GM12878 (cell line): ENCODE measurements at regions not wholly inside any gene's neighbourhood (a gene's known extent, or its start where the extent isn't known, plus 50 kb on each side); places are given as distances from the start of the nearest gene placed in this dataset.

ENCODE experiments used
- ATAC-seq: fragments of 200-7000 bp; cut with Tn5 transposase; 3 replicates; pipeline ENCODE4 v1.9.1; 2020; ENCODE audit warnings: mild to moderate bottlenecking, moderate library complexity
- BruUV-seq: library from RNA; stranded (reverse); fragments of 400-500 nt; replicated peaks from 2 replicates; lab custom pipeline; 2021; lab: Mats Ljungman, UMichigan
- CTCF ChIA-PET: fragments of 300-600 bp; sonication (Branson Sonifier 250); formaldehyde crosslinking; extraction: SDS; loops from one replicate; lab custom pipeline; 2021; ENCODE audit warnings: inconsistent platforms; lab: Yijun Ruan, JAX
- POLR2A ChIA-PET: fragments of 350-600 bp; formaldehyde crosslinking; extraction: SDS; loops from one replicate; lab custom pipeline; 2021; ENCODE audit warnings: inconsistent platforms; lab: Charles Lee
- RAD21 ChIA-PET: fragments of 300-600 bp; sonication (Branson Sonifier 250); formaldehyde crosslinking; loops from one replicate; lab custom pipeline; 2023; ENCODE audit warnings: antibody characterized with exemption; ENCODE audit not compliant: unreplicated experiment; lab: Charles Lee
- SMC1A ChIA-PET: fragments of 300-600 bp; sonication (Branson Sonifier 250); formaldehyde crosslinking; loops from one replicate; lab custom pipeline; 2023; ENCODE audit not compliant: unreplicated experiment, uncharacterized antibody; lab: Charles Lee
- DNase-seq: peaks from one replicate; pipeline ENCODE4 v3.0.0-alpha.2; 2011; ENCODE audit warnings: low read depth, low spot score
- FAIRE-seq: peaks from 3 replicates; lab custom pipeline; 2011; peaks lifted over from hg19 to GRCh38; lab: Jason Lieb, UNC
- H2AFZ ChIP-seq: 2 replicates; pipeline ENCODE4 v1.6.0; 2011; ENCODE audit warnings: low read depth, low read length, control low read depth; ENCODE audit not compliant: control insufficient read depth
- H3K27ac ChIP-seq: 2 replicates; pipeline ENCODE4 v1.5.1; 2011; ENCODE audit warnings: control low read depth; ENCODE audit not compliant: control insufficient read depth, insufficient read depth
- H3K27me3 ChIP-seq, 2 experiments: replicated peaks in 1 of 2; 2 replicates each; pipeline versions ENCODE4 v1.6.0 to v1.6.1; 2011; ENCODE audit warnings: low read length in 1 of 2; ENCODE audit not compliant: control insufficient read depth in 2 of 2, insufficient read depth in 2 of 2
- H3K36me3 ChIP-seq, 2 experiments: 2 replicates each; pipeline ENCODE4 v1.5.1; 2011; ENCODE audit warnings: low read length in 1 of 2; ENCODE audit not compliant: control insufficient read depth in 2 of 2, insufficient read depth in 2 of 2
- H3K4me1 ChIP-seq: 2 replicates; pipeline ENCODE4 v1.6.1; 2011; ENCODE audit warnings: mild to moderate bottlenecking, low read length, moderate library complexity, mixed read lengths; ENCODE audit not compliant: control insufficient read depth, insufficient read depth
- H3K4me2 ChIP-seq: 2 replicates; pipeline ENCODE4 v1.6.0; 2011; ENCODE audit warnings: control low read depth; ENCODE audit not compliant: control insufficient read depth, insufficient read depth
- H3K4me3 ChIP-seq: fragments of 200-600 bp; sonication (generic); 2 replicates; pipeline ENCODE4 v1.5.1; 2016
- H3K79me2 ChIP-seq: 2 replicates; pipeline ENCODE4 v1.6.0; 2011; ENCODE audit warnings: low read length; ENCODE audit not compliant: control insufficient read depth, insufficient read depth
- H3K9ac ChIP-seq: 2 replicates; pipeline ENCODE4 v1.8.0; 2011; ENCODE audit warnings: low read length, control low read depth, mixed read lengths; ENCODE audit not compliant: control insufficient read depth, insufficient read depth
- H3K9me3 ChIP-seq: replicated peaks from 3 replicates; pipeline ENCODE4 v1.5.1; 2011; ENCODE audit warnings: mild to moderate bottlenecking, low read length; ENCODE audit not compliant: control insufficient read depth, insufficient read depth
- H4K20me1 ChIP-seq: 2 replicates; pipeline ENCODE4 v1.6.0; 2011; ENCODE audit not compliant: control insufficient read depth, insufficient read depth
- MYC ChIP-seq: IDR thresholded peaks from 2 replicates; pipeline ENCODE4 v1.6.1; 2011; ENCODE audit warnings: mild to moderate bottlenecking, low read length, moderate library complexity, inconsistent platforms; ENCODE audit not compliant: insufficient read depth, insufficient replicate concordance, insufficient read length, severe bottlenecking
- NR2F1 ChIP-seq: fragments of 450-650 bp; conservative IDR thresholded peaks from 2 replicates; pipeline ENCODE4 v1.6.1; 2017; ENCODE audit warnings: mild to moderate bottlenecking
- POU2F2 ChIP-seq: IDR thresholded peaks from 3 replicates; pipeline ENCODE4 v1.6.1; 2011; ENCODE audit warnings: low read depth, mild to moderate bottlenecking, low read length, borderline replicate concordance
- RAD21 ChIP-seq: IDR thresholded peaks from 2 replicates; pipeline ENCODE4 v1.6.1; 2011; ENCODE audit warnings: mild to moderate bottlenecking, low read depth, low read length, moderate library complexity; ENCODE audit not compliant: insufficient read depth
- RFX5 ChIP-seq: IDR thresholded peaks from 2 replicates; pipeline ENCODE4 v1.6.1; 2011; ENCODE audit warnings: low read depth, low read length, improper control_type of control experiment
- SIX5 ChIP-seq: IDR thresholded peaks from 2 replicates; pipeline ENCODE4 v1.6.1; 2011; ENCODE audit warnings: mild to moderate bottlenecking, low read depth, low read length, moderate library complexity; ENCODE audit not compliant: severe bottlenecking
- SPI1 ChIP-seq: IDR thresholded peaks from 2 replicates; pipeline ENCODE4 v1.6.1; 2011; ENCODE audit warnings: low read depth, mild to moderate bottlenecking, low read length, moderate library complexity, borderline replicate concordance; ENCODE audit not compliant: insufficient read depth
- SRF ChIP-seq, 2 experiments: IDR thresholded peaks; 2 replicates each; pipeline ENCODE4 v1.6.1; 2011; ENCODE audit warnings: low read depth in 2 of 2, low read length in 2 of 2, mild to moderate bottlenecking in 1 of 2, moderate library complexity in 1 of 2
- USF2 ChIP-seq: IDR thresholded peaks from 2 replicates; pipeline ENCODE4 v1.6.1; 2011; ENCODE audit warnings: low read depth, low read length, improper control_type of control experiment, borderline replicate concordance
- ZBTB4 ChIP-seq: fragments of 450-650 bp; formaldehyde crosslinking; IDR thresholded peaks from 2 replicates; pipeline ENCODE4 v1.4.0; 2022; ENCODE audit warnings: mild to moderate bottlenecking, moderate library complexity
- ZBTB40 ChIP-seq: fragments of 450-650 bp; IDR thresholded peaks from 2 replicates; pipeline ENCODE4 v1.6.1; 2016; ENCODE audit warnings: mild to moderate bottlenecking, moderate library complexity, borderline replicate concordance
- WGBS: methylation state at CpG from one replicate; pipeline ENCODE4 v1.1.6; 2016; ENCODE audit warnings: low lambda C conversion rate; ENCODE audit not compliant: insufficient replicate concordance, insufficient coverage; ENCODE audit errors: missing lambda C conversion rate; 5-methylcytosine and 5-hydroxymethylcytosine counted together
- in situ Hi-C: fragments of 300-500 bp; cut with MboI; formaldehyde crosslinking; loops from 9 replicates; pipeline ENCODE4 v1.14.3; 2018; ENCODE audit warnings: mixed read lengths
- intact Hi-C: fragments of 100-400 bp; cut with micrococcal nuclease; formaldehyde crosslinking; loops from one replicate; pipeline ENCODE4 v1.14.2; 2022; ENCODE audit not compliant: unreplicated experiment
- TF ChIP-seq, protein P1 (sequence below): IDR thresholded peaks from 2 replicates; pipeline ENCODE4 v1.6.1; 2011; ENCODE audit warnings: mild to moderate bottlenecking, low read depth, low read length, moderate library complexity; ENCODE audit not compliant: insufficient replicate concordance

DNA sequence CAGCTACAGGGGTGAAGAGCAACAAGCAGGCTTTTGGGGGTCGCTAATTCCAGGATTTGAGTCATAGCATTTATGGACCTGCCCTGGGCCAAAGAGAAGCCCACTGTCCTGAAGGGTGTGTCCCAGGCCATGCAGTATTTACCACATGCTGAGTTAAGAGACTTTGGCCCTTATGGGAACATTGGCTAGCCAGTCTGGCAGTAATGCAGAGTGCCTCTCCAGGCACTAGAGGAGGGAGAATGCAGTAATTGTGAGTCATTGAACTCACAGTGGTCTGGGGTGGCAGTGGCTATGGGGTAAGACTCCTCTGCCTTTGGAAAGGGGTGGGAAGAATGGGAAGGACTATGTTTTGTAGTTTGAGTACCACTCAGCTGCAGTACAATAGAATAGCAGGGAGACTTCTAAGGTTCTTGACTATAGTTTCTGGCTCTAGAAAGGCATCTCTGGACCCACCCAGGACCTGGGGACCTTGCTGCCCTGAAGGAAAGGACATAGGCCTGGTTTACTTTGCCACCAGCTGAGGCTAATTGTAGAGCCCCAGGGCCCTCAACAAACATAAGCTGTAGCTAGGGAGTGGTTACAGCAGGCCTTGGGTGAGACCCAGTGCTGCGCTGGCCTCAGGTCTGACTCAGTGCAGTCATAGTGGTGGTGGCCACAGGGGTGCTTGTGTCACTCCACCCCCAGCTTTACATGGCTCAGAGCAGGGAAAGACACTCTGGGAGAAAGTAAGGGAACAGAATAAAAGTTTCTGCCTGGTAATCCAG is 520.9 kb downstream of the HTR1B start (continued):
- TF ChIP-seq, protein P1, sequence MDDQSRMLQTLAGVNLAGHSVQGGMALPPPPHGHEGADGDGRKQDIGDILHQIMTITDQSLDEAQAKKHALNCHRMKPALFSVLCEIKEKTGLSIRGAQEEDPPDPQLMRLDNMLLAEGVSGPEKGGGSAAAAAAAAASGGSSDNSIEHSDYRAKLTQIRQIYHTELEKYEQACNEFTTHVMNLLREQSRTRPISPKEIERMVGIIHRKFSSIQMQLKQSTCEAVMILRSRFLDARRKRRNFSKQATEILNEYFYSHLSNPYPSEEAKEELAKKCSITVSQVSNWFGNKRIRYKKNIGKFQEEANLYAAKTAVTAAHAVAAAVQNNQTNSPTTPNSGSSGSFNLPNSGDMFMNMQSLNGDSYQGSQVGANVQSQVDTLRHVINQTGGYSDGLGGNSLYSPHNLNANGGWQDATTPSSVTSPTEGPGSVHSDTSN, result no peak

GRCh38 chr6:76940191-76940590 is 523.1 kb downstream of the HTR1B start:
- H4K20me1 ChIP-seq, result no peaks in the 10 kb centered on the region
- ChIA-PET CTCF (no interaction called here), POLR2A (no interaction called here), SMC1A (no interaction called here)
- H3K9me3 ChIP-seq, result no peaks in the 10 kb centered on the region
- BruUV-seq, result no TSS peak
- no peaks in the 10 kb centered on the region for H3K4me1 ChIP-seq
- 0% methylated on average over 1 of the region's 1 CpG for WGBS
- H3K27ac ChIP-seq, result no peak overlapping the region
- H3K4me2 ChIP-seq, result no peak overlapping the region
- FAIRE-seq, result no peak
- H3K79me2 ChIP-seq, result no peaks in the 10 kb centered on the region
- no peaks in the 10 kb centered on the region for H3K36me3 ChIP-seq
- TF ChIP-seq MYC (no peak), POU2F2 (no peak), RAD21 (no peak), USF2 (no peak), NR2F1 (no peak), ZBTB40 (no peak), RFX5 (no peak), ZBTB4 (no peak), SPI1 (no peak), SIX5 (no peak), SRF (IDR thresholded peaks at IDR 0.05; ENCODE audit: low read depth in 2 of 2, low read length in 2 of 2) (no peak)
- TF ChIP-seq, all 136 proteins: peak for 0
- H2AFZ ChIP-seq, result no peak overlapping the region
- no peak overlapping the region for H3K4me3 ChIP-seq
- intact Hi-C loops, result no loop called here
- no peaks in the 10 kb centered on the region for H3K27me3 ChIP-seq
- no peak for ATAC-seq
- H3K9ac ChIP-seq, result no peak overlapping the region
- RAD21 ChIA-PET, result no interaction called here
- no peak for DNase-seq
- in situ Hi-C loops, result no loop called here
